ENCODE measurements at regions not wholly inside any gene's neighbourhood (a gene's known extent, or its start where the extent isn't known, plus 50 kb on each side); places are given as distances from the start of the nearest gene placed in this dataset.

DNA sequence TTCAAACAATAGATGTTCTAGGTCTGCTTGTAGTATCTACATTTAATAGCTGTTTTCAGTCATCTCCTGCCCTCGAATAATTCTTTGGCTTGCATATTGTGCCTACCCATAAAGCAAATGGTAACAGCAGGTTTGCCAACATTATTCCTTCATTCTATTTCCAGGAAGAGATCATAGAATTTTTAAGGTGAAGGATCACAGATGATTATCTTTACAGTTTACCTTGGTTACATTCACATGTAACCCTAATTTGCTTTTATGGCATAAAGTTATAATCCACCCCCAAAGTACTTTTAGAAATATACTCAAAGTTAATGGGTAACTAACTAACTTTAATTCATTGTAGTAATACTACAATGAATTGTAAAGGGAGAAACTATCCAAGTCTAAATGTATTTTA is 315.5 kb downstream of the NSUN3 start:
- TF ChIP-seq, protein P1, sequence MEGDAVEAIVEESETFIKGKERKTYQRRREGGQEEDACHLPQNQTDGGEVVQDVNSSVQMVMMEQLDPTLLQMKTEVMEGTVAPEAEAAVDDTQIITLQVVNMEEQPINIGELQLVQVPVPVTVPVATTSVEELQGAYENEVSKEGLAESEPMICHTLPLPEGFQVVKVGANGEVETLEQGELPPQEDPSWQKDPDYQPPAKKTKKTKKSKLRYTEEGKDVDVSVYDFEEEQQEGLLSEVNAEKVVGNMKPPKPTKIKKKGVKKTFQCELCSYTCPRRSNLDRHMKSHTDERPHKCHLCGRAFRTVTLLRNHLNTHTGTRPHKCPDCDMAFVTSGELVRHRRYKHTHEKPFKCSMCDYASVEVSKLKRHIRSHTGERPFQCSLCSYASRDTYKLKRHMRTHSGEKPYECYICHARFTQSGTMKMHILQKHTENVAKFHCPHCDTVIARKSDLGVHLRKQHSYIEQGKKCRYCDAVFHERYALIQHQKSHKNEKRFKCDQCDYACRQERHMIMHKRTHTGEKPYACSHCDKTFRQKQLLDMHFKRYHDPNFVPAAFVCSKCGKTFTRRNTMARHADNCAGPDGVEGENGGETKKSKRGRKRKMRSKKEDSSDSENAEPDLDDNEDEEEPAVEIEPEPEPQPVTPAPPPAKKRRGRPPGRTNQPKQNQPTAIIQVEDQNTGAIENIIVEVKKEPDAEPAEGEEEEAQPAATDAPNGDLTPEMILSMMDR (IDR thresholded peaks at IDR 0.05; ENCODE audit: control extremely low read depth in 1 of 3, insufficient read depth in 1 of 3, low read depth in 1 of 3, low read length in 3 of 3), result no peak
- TF ChIP-seq RFX5 (IDR thresholded peaks at IDR 0.05; ENCODE audit: borderline replicate concordance, low read depth, low read length) (no peak), FOSL1 (IDR thresholded peaks at IDR 0.05; ENCODE audit: insufficient read depth, low read depth, low read length) (no peak), POU5F1 (IDR thresholded peaks at IDR 0.05; ENCODE audit: low read depth, low read length) (no peak)

All from H1 (cell line).